Kidney (tissue), 13 donors: ENCODE measurements at regions not wholly inside any gene's neighbourhood (a gene's known extent, or its start where the extent isn't known, plus 50 kb on each side); places are given as distances from the start of the nearest gene placed in this dataset.
A peak's percentile ranks its signal among the peaks of the same experiment; 100 is the strongest.

ENCODE experiments used
- DNase-seq, 5 donors: peaks; one replicate each; pipeline ENCODE4 v3.0.0-alpha.2; 2013 to 2020
- FAIRE-seq: peaks from 2 replicates; lab custom pipeline; 2012; peaks lifted over from hg19 to GRCh38; lab: Jason Lieb, UNC
- H3K27ac ChIP-seq, 2 donors: one replicate each; pipeline ENCODE4 v1.7.0; 2013; ENCODE audit warnings: low read depth in 2 of 2, low read length in 2 of 2, inconsistent platforms in 1 of 2
- H3K27me3 ChIP-seq: one replicate; pipeline ENCODE4 v1.7.1; 2013; ENCODE audit warnings: low read length, inconsistent platforms; ENCODE audit not compliant: control insufficient read depth, insufficient read depth
- H3K36me3 ChIP-seq, 3 donors: one replicate each; pipeline versions ENCODE4 v1.7.0 to v1.7.1; 2013; ENCODE audit warnings: low read length in 3 of 3, control low read depth in 1 of 3, inconsistent platforms in 1 of 3; ENCODE audit not compliant: insufficient read depth in 3 of 3, control insufficient read depth in 2 of 3
- H3K4me1 ChIP-seq, 3 donors: one replicate each; pipeline versions ENCODE4 v1.7.0 to v1.7.1; 2013; ENCODE audit warnings: low read length in 3 of 3, inconsistent platforms in 1 of 3, low read depth in 1 of 3; ENCODE audit not compliant: control insufficient read depth in 2 of 3, insufficient read depth in 2 of 3
- H3K4me3 ChIP-seq, 3 donors: one replicate each; pipeline versions ENCODE4 v1.7.0 to v1.8.1; 2013; ENCODE audit warnings: low read length in 3 of 3, control low read depth in 1 of 3, inconsistent platforms in 1 of 3
- H3K9ac ChIP-seq, 3 donors: one replicate each; pipeline versions ENCODE4 v1.7.0 to v1.7.1; 2013; ENCODE audit warnings: low read length in 3 of 3, control low read depth in 1 of 3, inconsistent platforms in 1 of 3
- H3K9me3 ChIP-seq, 3 donors: one replicate each; pipeline versions ENCODE4 v1.7.0 to v1.7.1; 2013; ENCODE audit warnings: low read length in 3 of 3, control low read depth in 1 of 3, inconsistent platforms in 1 of 3; ENCODE audit not compliant: control insufficient read depth in 2 of 3, insufficient read depth in 1 of 3
- CTCF ChIP-seq: IDR thresholded peaks from 3 replicates; pipeline ENCODE4 v1.5.1; 2012; ENCODE audit warnings: mild to moderate bottlenecking, moderate library complexity, borderline replicate concordance; ENCODE audit not compliant: insufficient read depth; ENCODE audit errors: extremely low read depth
- intact Hi-C: fragments of 100-400 bp; cut with DNase I; formaldehyde crosslinking; loops from one replicate; pipeline ENCODE4 v1.11.1; 2022
- donor health status: control.
- donor health status: control.
- donor health status: control.
- donor health status: control.
- donor health status: control.
- donor health status: DM: yes; HTN: yes; CAD: no.
- donor health status: Normal renal cell carcinoma (clear cell type).

DNA sequence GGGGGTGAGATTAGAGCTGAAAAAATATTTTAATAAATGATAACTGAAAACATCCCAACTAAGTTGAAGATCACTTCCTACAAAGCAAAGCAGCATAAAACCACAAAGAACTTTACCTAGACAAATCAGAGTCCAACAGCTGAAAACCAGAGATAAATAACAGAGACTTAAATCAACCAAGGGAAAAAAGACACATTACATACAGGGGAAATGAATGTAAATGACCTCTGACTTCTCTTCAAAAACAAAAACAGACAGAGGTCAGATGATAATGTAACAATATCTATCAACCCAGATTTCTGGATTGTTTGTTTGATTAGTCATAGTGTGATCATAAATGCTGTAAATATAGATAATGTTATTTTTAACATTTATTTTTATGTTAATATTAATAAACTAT is 782.8 kb downstream of the TFAP2A start:
- Histone ChIP-seq H3K4me1 (no peaks in the 10 kb centered on the region), H3K36me3 (no peaks in the 10 kb centered on the region), H3K27me3 (no peaks in the 10 kb centered on the region), H3K27ac (no peak overlapping the region), H3K9ac (no peak overlapping the region), H3K4me3 (no peak overlapping the region), H3K9me3 (peaks cover 0 to 4% (median 3%) of the 10 kb centered on the region in 3 donors)
- intact Hi-C loops, result no loop called here
- DNase-seq, result no peak
- TF ChIP-seq CTCF, result no peak
- FAIRE-seq, result no peak

DNA sequence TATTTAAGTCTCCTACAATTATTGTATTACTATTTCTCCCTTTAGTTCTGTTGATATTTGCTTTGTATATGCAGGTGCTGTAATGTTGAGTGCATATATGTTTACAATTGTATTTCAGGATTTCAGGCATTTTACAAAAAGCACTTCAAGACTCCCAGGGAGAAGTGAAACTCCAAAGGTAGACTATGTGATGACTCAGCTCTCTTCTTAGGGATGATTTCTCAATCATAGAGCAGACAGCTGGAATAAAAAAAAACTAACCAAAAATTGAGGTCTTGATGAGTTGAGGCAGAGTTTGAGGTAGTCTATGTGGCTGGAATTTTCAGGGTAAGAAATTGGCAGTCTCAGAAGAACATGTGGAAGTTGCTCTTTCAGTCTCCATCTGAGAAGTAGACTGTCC is 786.1 kb downstream of the TFAP2A start:
- Histone ChIP-seq H3K9me3 (peaks cover 2 to 7% (median 3%) of the 10 kb centered on the region in 3 donors), H3K9ac (no peak overlapping the region), H3K36me3 (no peaks in the 10 kb centered on the region), H3K27ac (no peak overlapping the region), H3K4me1 (no peaks in the 10 kb centered on the region), H3K4me3 (no peak overlapping the region), H3K27me3 (no peaks in the 10 kb centered on the region)
- DNase-seq (no peak), FAIRE-seq (no peak)
- no peak for TF ChIP-seq CTCF
- intact Hi-C loops, result no loop called here

GRCh38 chr6:9627916-9628315 is 787.0 kb downstream of the TFAP2A start:
- Histone ChIP-seq H3K9ac (no peak overlapping the region), H3K27me3 (no peaks in the 10 kb centered on the region), H3K4me3 (no peak overlapping the region), H3K4me1 (no peaks in the 10 kb centered on the region), H3K36me3 (no peaks in the 10 kb centered on the region), H3K27ac (no peak overlapping the region), H3K9me3 (peaks cover 2 to 7% (median 3%) of the 10 kb centered on the region in 3 donors)
- intact Hi-C loops, result no loop called here
- no peak for TF ChIP-seq CTCF
- FAIRE-seq (no peak), DNase-seq (peak in 2 of 5 donors; percentile 36 to 39)

- Histone ChIP-seq H3K27me3 (no peaks in the 10 kb centered on the region), H3K4me1 (no peaks in the 10 kb centered on the region), H3K36me3 (no peaks in the 10 kb centered on the region), H3K9ac (no peak overlapping the region), H3K4me3 (no peak overlapping the region), H3K9me3 (peaks cover under 1 to 7% (median 2%) of the 10 kb centered on the region in 3 donors), H3K27ac (no peak overlapping the region)
- intact Hi-C loops, result no loop called here
- no peak for FAIRE-seq
- DNase-seq, result no peak
- TF ChIP-seq CTCF, result no peak
Observed at GRCh38 chr6:9623985-9624384, 790.9 kb downstream of the TFAP2A start.
